22Rv1 (cell line): ENCODE measurements at regions not wholly inside any gene's neighbourhood (a gene's known extent, or its start where the extent isn't known, plus 50 kb on each side); places are given as distances from the start of the nearest gene placed in this dataset.

ENCODE experiments used
- CTCF ChIP-seq: fragments of 450-650 bp; IDR thresholded peaks from 2 replicates; pipeline ENCODE4 v1.5.1; 2017; ENCODE audit warnings: mild to moderate bottlenecking
- ZFX ChIP-seq: fragments of 450-650 bp; IDR thresholded peaks from 2 replicates; pipeline ENCODE4 v1.6.1; 2017; ENCODE audit warnings: antibody characterized with exemption, borderline replicate concordance

GRCh38 chr4:112735474-112735951 is 98.6 kb downstream of the LARP7 start:
- no peak for TF ChIP-seq CTCF
- TF ChIP-seq ZFX = no peak
